ENCODE measurements at regions not wholly inside any gene's neighbourhood (a gene's known extent, or its start where the extent isn't known, plus 50 kb on each side); places are given as distances from the start of the nearest gene placed in this dataset.
A peak's percentile ranks its signal among the peaks of the same experiment; 100 is the strongest.
"Not testable (repeated sequence)": the region's sequence is repeated elsewhere in the genome, so short reads cannot be mapped to it uniquely, and the experiment has no call there.

- H3K27me3 ChIP-seq (ENCODE audit: insufficient read depth, poor library complexity, severe bottlenecking) = no peaks in the 10 kb centered on the region
- TF ChIP-seq, protein P1, sequence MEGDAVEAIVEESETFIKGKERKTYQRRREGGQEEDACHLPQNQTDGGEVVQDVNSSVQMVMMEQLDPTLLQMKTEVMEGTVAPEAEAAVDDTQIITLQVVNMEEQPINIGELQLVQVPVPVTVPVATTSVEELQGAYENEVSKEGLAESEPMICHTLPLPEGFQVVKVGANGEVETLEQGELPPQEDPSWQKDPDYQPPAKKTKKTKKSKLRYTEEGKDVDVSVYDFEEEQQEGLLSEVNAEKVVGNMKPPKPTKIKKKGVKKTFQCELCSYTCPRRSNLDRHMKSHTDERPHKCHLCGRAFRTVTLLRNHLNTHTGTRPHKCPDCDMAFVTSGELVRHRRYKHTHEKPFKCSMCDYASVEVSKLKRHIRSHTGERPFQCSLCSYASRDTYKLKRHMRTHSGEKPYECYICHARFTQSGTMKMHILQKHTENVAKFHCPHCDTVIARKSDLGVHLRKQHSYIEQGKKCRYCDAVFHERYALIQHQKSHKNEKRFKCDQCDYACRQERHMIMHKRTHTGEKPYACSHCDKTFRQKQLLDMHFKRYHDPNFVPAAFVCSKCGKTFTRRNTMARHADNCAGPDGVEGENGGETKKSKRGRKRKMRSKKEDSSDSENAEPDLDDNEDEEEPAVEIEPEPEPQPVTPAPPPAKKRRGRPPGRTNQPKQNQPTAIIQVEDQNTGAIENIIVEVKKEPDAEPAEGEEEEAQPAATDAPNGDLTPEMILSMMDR (IDR thresholded peaks at IDR 0.05; ENCODE audit: poor library complexity, severe bottlenecking) = no peak
These were observed 206.9 kb downstream of the ICOS start for GRCh38 chr2:204143216-204144014.

GRCh38 chr2:204144492-204144891, 207.9 kb downstream of the ICOS start:
- Histone ChIP-seq H3K4me1 (ENCODE audit: insufficient read depth, poor library complexity, severe bottlenecking) (no peaks in the 10 kb centered on the region), H3K4me3 (ENCODE audit: severe bottlenecking) (no peak overlapping the region), H3K27me3 (ENCODE audit: insufficient read depth, poor library complexity, severe bottlenecking) (no peaks in the 10 kb centered on the region), H3K36me3 (ENCODE audit: low read depth) (no peaks in the 10 kb centered on the region), H3K27ac (ENCODE audit: poor library complexity, severe bottlenecking) (no peak overlapping the region), H3K9me3 (ENCODE audit: severe bottlenecking) (no peaks in the 10 kb centered on the region)
- ATAC-seq (ENCODE audit: low read depth) = no peak
- TF ChIP-seq, protein P1 (IDR thresholded peaks at IDR 0.05; ENCODE audit: poor library complexity, severe bottlenecking) = no peak
- DNase-seq (ENCODE audit: low spot score) = no peak

More at GRCh38 chr2:204143216-204144014, 206.9 kb downstream of the ICOS start:
- H3K4me3 ChIP-seq (ENCODE audit: severe bottlenecking) = no peak overlapping the region
- no peak overlapping the region for H3K27ac ChIP-seq (ENCODE audit: poor library complexity, severe bottlenecking)
- ATAC-seq (ENCODE audit: low read depth) (no peak), DNase-seq (ENCODE audit: low spot score) (no peak)
- H3K36me3 ChIP-seq (ENCODE audit: low read depth) = no peaks in the 10 kb centered on the region
- no peaks in the 10 kb centered on the region for H3K4me1 ChIP-seq (ENCODE audit: insufficient read depth, poor library complexity, severe bottlenecking)
- H3K9me3 ChIP-seq (ENCODE audit: severe bottlenecking) = no peaks in the 10 kb centered on the region

DNA sequence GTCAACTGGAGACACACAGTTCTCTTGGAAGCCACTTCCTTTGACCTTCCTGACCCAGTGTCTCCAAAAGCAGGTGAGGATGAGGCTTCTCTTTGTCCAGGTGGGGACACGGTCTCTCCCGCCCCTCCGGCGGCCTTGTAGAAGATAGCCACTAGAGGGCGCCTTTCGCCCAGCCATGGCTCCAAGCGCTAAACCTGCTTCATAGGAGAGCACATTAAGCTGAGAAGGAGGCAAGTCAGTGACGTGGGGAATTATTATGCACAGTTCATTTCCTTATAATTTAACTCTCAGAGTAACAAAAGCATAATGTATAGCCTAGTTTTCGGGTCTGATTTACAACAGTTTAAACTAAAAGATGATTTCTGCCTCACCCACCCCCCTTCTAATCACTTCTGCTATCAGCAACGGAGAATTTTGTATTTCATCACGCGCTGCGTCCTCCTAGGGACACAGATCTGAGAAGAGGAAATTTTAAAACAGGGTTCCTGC, 208.7 kb downstream of the ICOS start:
- no peaks in the 10 kb centered on the region for H3K36me3 ChIP-seq (ENCODE audit: low read depth)
- TF ChIP-seq, protein P1 (IDR thresholded peaks at IDR 0.05; ENCODE audit: poor library complexity, severe bottlenecking) = peak; percentile 93
- peak overlapping the region; percentile 17 for H3K4me3 ChIP-seq (ENCODE audit: severe bottlenecking)
- ATAC-seq (ENCODE audit: low read depth) = peak; percentile 98
- H3K9me3 ChIP-seq (ENCODE audit: severe bottlenecking) = no peaks in the 10 kb centered on the region
- no peaks in the 10 kb centered on the region for H3K27me3 ChIP-seq (ENCODE audit: insufficient read depth, poor library complexity, severe bottlenecking)
- no peak for DNase-seq (ENCODE audit: low spot score)
- no peaks in the 10 kb centered on the region for H3K4me1 ChIP-seq (ENCODE audit: insufficient read depth, poor library complexity, severe bottlenecking)
- no peak overlapping the region for H3K27ac ChIP-seq (ENCODE audit: poor library complexity, severe bottlenecking)

GRCh38 chr2:204145791-204146190, 209.2 kb downstream of the ICOS start:
- peak overlapping the region; percentile 17 for H3K4me3 ChIP-seq (ENCODE audit: severe bottlenecking)
- peak; percentile 21; the same call in 2 of the 3 replicates for ATAC-seq (ENCODE audit: low read depth)

DNA sequence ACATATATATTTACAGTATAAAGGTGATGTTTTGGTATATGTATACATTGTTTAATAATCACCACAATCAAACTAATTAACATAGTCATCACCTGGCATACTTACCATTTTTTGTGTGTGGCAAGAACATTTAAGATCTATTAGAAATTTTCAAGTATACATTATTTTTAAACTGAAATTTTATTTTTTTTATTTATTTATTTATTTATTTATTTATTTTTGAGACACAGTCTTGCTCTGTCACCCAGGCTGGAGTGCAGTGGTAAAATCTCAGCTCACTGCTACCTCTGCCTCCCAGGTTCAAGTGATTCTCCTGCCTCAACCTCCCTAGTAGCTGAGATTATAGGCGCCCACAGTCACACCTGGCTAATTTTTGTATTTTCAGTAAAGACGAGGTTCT, 210.5 kb downstream of the ICOS start:
- H3K36me3 ChIP-seq (ENCODE audit: low read depth); H3K9me3 ChIP-seq (ENCODE audit: severe bottlenecking); H3K4me1 ChIP-seq (ENCODE audit: insufficient read depth, poor library complexity, severe bottlenecking); H3K4me3 ChIP-seq (ENCODE audit: severe bottlenecking); H3K27me3 ChIP-seq (ENCODE audit: insufficient read depth, poor library complexity, severe bottlenecking); DNase-seq (ENCODE audit: low spot score); H3K27ac ChIP-seq (ENCODE audit: poor library complexity, severe bottlenecking); ATAC-seq (ENCODE audit: low read depth): not testable (repeated sequence)

More at GRCh38 chr2:204145791-204146190, 209.2 kb downstream of the ICOS start:
- Histone ChIP-seq H3K27ac (ENCODE audit: poor library complexity, severe bottlenecking) (no peak overlapping the region), H3K9me3 (ENCODE audit: severe bottlenecking) (no peaks in the 10 kb centered on the region), H3K27me3 (ENCODE audit: insufficient read depth, poor library complexity, severe bottlenecking) (no peaks in the 10 kb centered on the region), H3K4me1 (ENCODE audit: insufficient read depth, poor library complexity, severe bottlenecking) (no peaks in the 10 kb centered on the region), H3K36me3 (ENCODE audit: low read depth) (no peaks in the 10 kb centered on the region)
- no peak for DNase-seq (ENCODE audit: low spot score)
- TF ChIP-seq, protein P1 (IDR thresholded peaks at IDR 0.05; ENCODE audit: poor library complexity, severe bottlenecking) = no peak

Data from RWPE2 (cell line).